OCI-LY3 (cell line): ENCODE measurements at regions not wholly inside any gene's neighbourhood (a gene's known extent, or its start where the extent isn't known, plus 50 kb on each side); places are given as distances from the start of the nearest gene placed in this dataset.

Experiments used
- H2AFZ ChIP-seq: fragments of 200-600, 300-600 bp; shearing (Covaris generic); 2 replicates; pipeline ENCODE4 v1.6.0; 2014; ENCODE audit warnings: antibody characterized with exemption, low read depth, low read length
- H3K27ac ChIP-seq: fragments of 200-600, 300-600 bp; sonication (generic); 2 replicates; pipeline ENCODE4 v1.5.1; 2014; ENCODE audit warnings: mild to moderate bottlenecking, low read length, moderate library complexity, mixed read lengths
- H3K27me3 ChIP-seq: fragments of 200-600, 300-600 bp; sonication (generic); 2 replicates; pipeline ENCODE4 v1.6.1; 2014; ENCODE audit warnings: low read depth, low read length, mixed read lengths
- H3K36me3 ChIP-seq: fragments of 200-600, 300-600 bp; sonication (generic); replicated peaks from 2 replicates; pipeline ENCODE3; 2014; ENCODE audit warnings: low read depth, low read length, mixed read lengths
- H3K4me1 ChIP-seq: fragments of 300-600, 200-600 bp; sonication (generic); 2 replicates; pipeline ENCODE4 v1.6.1; 2014; ENCODE audit warnings: low read length, mixed read lengths
- H3K4me2 ChIP-seq: fragments of 200-600, 300-600 bp; sonication (generic); 2 replicates; pipeline ENCODE4 v1.6.1; 2014; ENCODE audit warnings: low read length, mixed read lengths
- H3K4me3 ChIP-seq: fragments of 300-600, 200-600 bp; sonication (generic); 2 replicates; pipeline ENCODE4 v1.5.1; 2014; ENCODE audit warnings: antibody characterized with exemption, mild to moderate bottlenecking, low read length, moderate library complexity
- H3K79me2 ChIP-seq: fragments of 300-600, 200-600 bp; shearing (Covaris generic); 2 replicates; pipeline ENCODE4 v1.6.1; 2014; ENCODE audit warnings: mild to moderate bottlenecking, low read length, mixed read lengths
- H3K9ac ChIP-seq: fragments of 300-600, 200-600 bp; shearing (Covaris generic); 2 replicates; pipeline ENCODE4 v1.6.0; 2014; ENCODE audit warnings: mild to moderate bottlenecking, low read length, moderate library complexity
- H3K9me3 ChIP-seq: fragments of 200-600, 300-600 bp; shearing (Covaris generic); 2 replicates; pipeline ENCODE4 v1.6.1; 2014; ENCODE audit warnings: low read length, mixed read lengths; ENCODE audit not compliant: insufficient read depth
- H4K20me1 ChIP-seq: fragments of 200-600, 300-600 bp; sonication (generic); 2 replicates; pipeline ENCODE4 v1.6.1; 2016; ENCODE audit warnings: low read length, mixed read lengths; ENCODE audit not compliant: insufficient read depth
- CTCF ChIP-seq: fragments of 200-600, 300-600 bp; sonication (generic); IDR thresholded peaks from 2 replicates; pipeline ENCODE4 v1.5.1; 2014; ENCODE audit warnings: antibody characterized with exemption, low read length, low read depth
- EZH2phosphoT487 ChIP-seq: fragments of 200-600 bp; shearing (Covaris generic); IDR thresholded peaks from 2 replicates; pipeline ENCODE4 v1.6.1; 2018; ENCODE audit warnings: antibody characterized with exemption, mixed run types, low read depth

GRCh38 chr10:91707236-91707635, 74.4 kb upstream of the PPP1R3C start:
- TF ChIP-seq EZH2phosphoT487 (no peak), CTCF (no peak)
- no peaks in the 10 kb centered on the region for H3K27me3 ChIP-seq
- H3K9ac ChIP-seq: no peak overlapping the region
- peaks cover 7% of the 10 kb centered on the region for H3K4me1 ChIP-seq
- no peak overlapping the region for H3K4me3 ChIP-seq
- H4K20me1 ChIP-seq: no peaks in the 10 kb centered on the region
- no peaks in the 10 kb centered on the region for H3K36me3 ChIP-seq
- H3K27ac ChIP-seq: no peak overlapping the region
- no peak overlapping the region for H3K4me2 ChIP-seq
- H3K9me3 ChIP-seq: no peaks in the 10 kb centered on the region
- no peak overlapping the region for H2AFZ ChIP-seq
- H3K79me2 ChIP-seq: no peaks in the 10 kb centered on the region

GRCh38 chr10:91705948-91706670, 73.2 kb upstream of the PPP1R3C start:
- H3K27me3 ChIP-seq: no peaks in the 10 kb centered on the region

GRCh38 chr10:91702620-91703019, 69.7 kb upstream of the PPP1R3C start:
- Histone ChIP-seq H3K4me3 (no peak overlapping the region), H2AFZ (no peak overlapping the region), H3K79me2 (no peaks in the 10 kb centered on the region), H3K9ac (no peak overlapping the region), H4K20me1 (no peaks in the 10 kb centered on the region), H3K4me1 (no peaks in the 10 kb centered on the region), H3K27ac (no peak overlapping the region), H3K27me3 (no peaks in the 10 kb centered on the region), H3K4me2 (no peak overlapping the region), H3K9me3 (no peaks in the 10 kb centered on the region), H3K36me3 (no peaks in the 10 kb centered on the region)
- TF ChIP-seq CTCF (no peak), EZH2phosphoT487 (no peak)

More at GRCh38 chr10:91705948-91706670, 73.2 kb upstream of the PPP1R3C start:
- TF ChIP-seq CTCF (no peak), EZH2phosphoT487 (no peak)
- H3K9me3 ChIP-seq: no peaks in the 10 kb centered on the region
- no peak overlapping the region for H3K27ac ChIP-seq
- no peaks in the 10 kb centered on the region for H4K20me1 ChIP-seq
- no peaks in the 10 kb centered on the region for H3K36me3 ChIP-seq
- H3K79me2 ChIP-seq: no peaks in the 10 kb centered on the region
- H3K4me3 ChIP-seq: no peak overlapping the region
- H3K4me1 ChIP-seq: no peaks in the 10 kb centered on the region
- no peak overlapping the region for H2AFZ ChIP-seq
- H3K4me2 ChIP-seq: no peak overlapping the region
- no peak overlapping the region for H3K9ac ChIP-seq

GRCh38 chr10:91700788-91701444, 68.0 kb upstream of the PPP1R3C start:
- no peaks in the 10 kb centered on the region for H3K27me3 ChIP-seq

More at GRCh38 chr10:91700788-91701444, 68.0 kb upstream of the PPP1R3C start:
- Histone ChIP-seq H3K9ac (no peak overlapping the region), H3K36me3 (no peaks in the 10 kb centered on the region), H4K20me1 (no peaks in the 10 kb centered on the region), H3K27ac (no peak overlapping the region), H2AFZ (no peak overlapping the region), H3K4me3 (no peak overlapping the region), H3K9me3 (no peaks in the 10 kb centered on the region), H3K4me1 (no peaks in the 10 kb centered on the region), H3K4me2 (no peak overlapping the region), H3K79me2 (no peaks in the 10 kb centered on the region)
- TF ChIP-seq CTCF (no peak), EZH2phosphoT487 (no peak)
